CD14-positive monocyte (primary cell): ENCODE measurements at regions not wholly inside any gene's neighbourhood (a gene's known extent, or its start where the extent isn't known, plus 50 kb on each side); places are given as distances from the start of the nearest gene placed in this dataset.

Experiments
- DNase-seq, 3 donors: peaks; one replicate each; pipeline ENCODE4 v3.0.0-alpha.2; 2011 to 2022
- H2AFZ ChIP-seq: 2 replicates; pipeline ENCODE4 v1.6.0; 2012; ENCODE audit warnings: mild to moderate bottlenecking, low read depth, low read length, inconsistent platforms; ENCODE audit not compliant: insufficient read depth, poor library complexity, severe bottlenecking
- H3K27ac ChIP-seq, 2 donors: 1 replicate in 1 of 2; 2 replicates in 1 of 2; pipeline ENCODE4 v1.5.1; 2012 to 2013; ENCODE audit warnings: low read length in 2 of 2, control low read depth in 1 of 2, inconsistent platforms in 1 of 2, low read depth in 1 of 2, mild to moderate bottlenecking in 1 of 2
- H3K27me3 ChIP-seq, 2 donors: one replicate each; pipeline versions ENCODE4 v1.6.0 to v1.6.1; 2011 to 2013; ENCODE audit warnings: low read length in 2 of 2; ENCODE audit not compliant: control insufficient read depth in 2 of 2, insufficient read depth in 2 of 2
- H3K36me3 ChIP-seq, 2 donors: replicated peaks in 1 of 2; 1 replicate in 1 of 2; 2 replicates in 1 of 2; pipeline versions ENCODE4 v1.5.1 to v1.6.1; 2012 to 2013; ENCODE audit warnings: low read length in 2 of 2, control low read depth in 1 of 2, inconsistent platforms in 1 of 2, mild to moderate bottlenecking in 1 of 2; ENCODE audit not compliant: insufficient read depth in 2 of 2, control insufficient read depth in 1 of 2
- H3K4me1 ChIP-seq, 2 donors: 1 replicate in 1 of 2; 2 replicates in 1 of 2; pipeline versions ENCODE4 v1.5.1 to v1.6.1; 2012 to 2013; ENCODE audit warnings: low read length in 2 of 2, control low read depth in 1 of 2, inconsistent platforms in 1 of 2, mild to moderate bottlenecking in 1 of 2, moderate library complexity in 1 of 2; ENCODE audit not compliant: insufficient read depth in 2 of 2, control insufficient read depth in 1 of 2
- H3K4me2 ChIP-seq: replicated peaks from 2 replicates; pipeline ENCODE3; 2012; ENCODE audit warnings: low read length, moderate library complexity, mild to moderate bottlenecking; ENCODE audit not compliant: poor library complexity, severe bottlenecking; ENCODE audit errors: extremely low read depth
- H3K4me3 ChIP-seq, 3 experiments: fragments of 200-600 bp in 1 of 3; sonication (generic) in 1 of 3; replicated peaks in 1 of 3; 1 replicate in 2 of 3; 2 replicates in 1 of 3; pipeline ENCODE4 v1.5.1; 2011 to 2013; ENCODE audit warnings: low read length in 3 of 3, mild to moderate bottlenecking in 3 of 3, control low read depth in 2 of 3, low read depth in 2 of 3, inconsistent platforms in 1 of 3, moderate library complexity in 1 of 3
- H3K79me2 ChIP-seq: 2 replicates; pipeline ENCODE4 v1.6.0; 2012; ENCODE audit warnings: mild to moderate bottlenecking, control low read depth, inconsistent platforms, low read length, moderate library complexity; ENCODE audit not compliant: insufficient read depth
- H3K9ac ChIP-seq: 2 replicates; pipeline ENCODE4 v1.6.0; 2017; ENCODE audit warnings: low read length, mild to moderate bottlenecking; ENCODE audit not compliant: insufficient read depth, poor library complexity, severe bottlenecking
- H3K9me3 ChIP-seq, 2 donors: replicated peaks in 1 of 2; 1 replicate in 1 of 2; 2 replicates in 1 of 2; pipeline versions ENCODE4 v1.5.1 to v1.6.1; 2012 to 2013; ENCODE audit warnings: low read length in 2 of 2, control low read depth in 1 of 2; ENCODE audit not compliant: control insufficient read depth in 1 of 2, insufficient read depth in 1 of 2
- H4K20me1 ChIP-seq: 2 replicates; pipeline ENCODE4 v1.6.0; 2012; ENCODE audit warnings: mild to moderate bottlenecking, low read length, control low read depth, moderate library complexity; ENCODE audit not compliant: insufficient read depth
- H3K27ac Mint-ChIP-seq, 7 donors: one replicate each; pipeline ENCODE4 v1.8.0; 2020; ENCODE audit warnings: mild to moderate bottlenecking in 7 of 7, mixed read lengths in 7 of 7, moderate library complexity in 6 of 7, inconsistent platforms in 2 of 7
- H3K27me3 Mint-ChIP-seq, 3 donors: one replicate each; pipeline ENCODE4 v1.8.0; 2021 to 2022; ENCODE audit warnings: low read depth in 3 of 3, mild to moderate bottlenecking in 3 of 3, mixed read lengths in 3 of 3, moderate library complexity in 3 of 3, inconsistent platforms in 1 of 3
- H3K36me3 Mint-ChIP-seq, 2 donors: one replicate each; pipeline ENCODE4 v1.8.0; 2020; ENCODE audit warnings: mixed read lengths in 2 of 2, inconsistent platforms in 1 of 2, mild to moderate bottlenecking in 1 of 2
- H3K4me1 Mint-ChIP-seq: one replicate; pipeline ENCODE4 v1.8.0; 2020; ENCODE audit warnings: mild to moderate bottlenecking, mixed read lengths
- H3K4me3 Mint-ChIP-seq, 2 donors: one replicate each; pipeline ENCODE4 v1.8.0; 2020; ENCODE audit warnings: mild to moderate bottlenecking in 2 of 2, mixed read lengths in 2 of 2, moderate library complexity in 1 of 2
- H3K9me3 Mint-ChIP-seq, 7 donors: one replicate each; pipeline ENCODE4 v1.8.0; 2020 to 2022; ENCODE audit warnings: mixed read lengths in 7 of 7, mild to moderate bottlenecking in 6 of 7, moderate library complexity in 6 of 7, inconsistent platforms in 2 of 7
- CTCF ChIP-seq: fragments of 200-600 bp; IDR thresholded peaks from one replicate; pipeline ENCODE4 v1.8.0; 2022; ENCODE audit warnings: antibody characterized with exemption, mild to moderate bottlenecking
- WGBS: methylation state at CpG from one replicate; pipeline ENCODE4 v1.1.5; 2013; ENCODE audit warnings: missing lambda C conversion rate; ENCODE audit not compliant: insufficient coverage; 5-methylcytosine and 5-hydroxymethylcytosine counted together
- intact Hi-C, 2 donors: fragments of 100-400 bp; cut with micrococcal nuclease; formaldehyde crosslinking; loops; one replicate each; pipeline versions ENCODE4 v1.15.0 to v1.15.1; 2023

- intact Hi-C loops: no loop called here
Measured at GRCh38 chr7:156516791-156517378, 123.7 kb upstream of the RNF32 start.

More at GRCh38 chr7:156516791-156517378, 123.7 kb upstream of the RNF32 start:
- Histone ChIP-seq H3K9me3 (no peaks in the 10 kb centered on the region), H3K27ac (no peak overlapping the region), H3K9ac (no peak overlapping the region), H3K4me1 (no peaks in the 10 kb centered on the region), H3K79me2 (no peaks in the 10 kb centered on the region), H3K27me3 (peaks cover 0 to 2% of the 10 kb centered on the region in 2 donors), H3K4me2 (no peak overlapping the region), H2AFZ (no peak overlapping the region), H3K4me3 (no peak overlapping the region), H4K20me1 (no peaks in the 10 kb centered on the region), H3K36me3 (no peaks in the 10 kb centered on the region)
- WGBS: 82% methylated on average over 2 of the region's 2 CpGs
- no peak for TF ChIP-seq CTCF
- H3K27me3 Mint-ChIP-seq: peaks cover 3 to 11% (median 7%) of the 10 kb centered on the region in 3 donors
- H3K4me3 Mint-ChIP-seq: peak overlapping the region in 1 of 2 donors; percentile 43
- no peak overlapping the region for H3K27ac Mint-ChIP-seq
- H3K9me3 Mint-ChIP-seq: peaks cover 0 to 6% (median 2%) of the 10 kb centered on the region in 7 donors
- H3K36me3 Mint-ChIP-seq: no peaks in the 10 kb centered on the region
- H3K4me1 Mint-ChIP-seq: no peaks in the 10 kb centered on the region
- no peak for DNase-seq
